Hematopoietic multipotent progenitor cell treated with erythropoietin and hydrocortisone succinate and interleukin-3 and kit ligand, for 4 days (in vitro differentiated cells): ENCODE measurements at regions not wholly inside any gene's neighbourhood (a gene's known extent, or its start where the extent isn't known, plus 50 kb on each side); places are given as distances from the start of the nearest gene placed in this dataset.

Experiments
- DNase-seq: peaks from one replicate; pipeline ENCODE4 v3.0.0-alpha.2; 2015

DNA sequence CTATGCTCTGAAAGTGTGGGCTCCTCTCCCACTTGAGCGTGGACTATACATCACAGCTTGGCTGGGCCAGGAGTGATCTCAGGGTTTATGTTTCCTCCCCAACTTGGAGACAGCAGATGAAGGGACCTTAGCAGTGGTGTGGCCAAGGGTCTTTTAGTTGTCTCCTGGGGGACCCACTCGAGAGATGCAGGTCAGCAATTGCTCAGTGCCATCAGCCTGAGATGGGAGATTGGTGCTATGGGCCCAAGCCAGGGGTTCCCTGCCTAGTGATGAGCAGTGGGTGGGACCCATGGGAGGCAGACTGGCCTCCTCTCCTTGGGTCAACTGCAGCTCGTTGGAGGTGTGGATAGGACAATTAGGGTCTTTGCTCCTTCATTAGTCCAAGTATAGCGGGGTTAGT lies 510.5 kb upstream of the FSHR start:
- no peak for DNase-seq

DNA sequence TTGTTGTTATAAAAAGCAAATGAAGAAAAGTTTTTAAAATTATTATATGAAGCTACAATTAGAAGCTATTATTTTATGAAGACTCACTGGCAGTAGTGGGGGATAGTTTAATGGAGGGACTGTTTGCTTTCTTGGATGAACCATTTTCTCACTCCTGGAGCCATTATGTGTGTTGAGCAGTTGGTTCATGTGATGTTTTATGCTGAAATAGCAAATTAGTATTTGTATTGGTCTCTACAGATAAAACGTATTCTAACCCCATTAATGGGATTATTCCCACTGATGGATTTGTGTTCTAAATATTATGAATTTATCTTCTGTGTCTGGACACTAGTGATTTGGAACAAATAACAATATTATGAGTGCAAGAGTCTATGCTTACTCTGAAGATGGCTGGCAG lies 507.5 kb upstream of the FSHR start:
- DNase-seq, result no peak

DNA sequence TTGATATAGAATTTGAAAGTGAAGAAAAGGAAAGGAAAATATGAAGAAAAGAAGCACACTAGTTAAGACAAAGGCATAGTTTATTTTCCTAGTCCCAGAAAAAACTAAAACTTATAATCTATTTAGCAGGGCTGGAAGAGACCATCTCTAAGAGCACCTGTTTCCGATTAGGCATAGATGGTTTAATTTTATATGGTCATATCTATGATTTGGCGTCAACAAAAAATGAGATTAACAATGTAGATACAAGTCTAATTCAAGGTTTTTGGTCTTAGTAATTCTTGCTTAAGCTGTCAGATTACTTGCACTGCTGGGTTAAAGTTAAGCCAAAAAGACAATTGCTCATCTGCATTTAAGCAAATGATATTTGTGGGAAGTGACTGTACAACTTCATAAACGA lies 502.5 kb upstream of the FSHR start:
- DNase-seq, result no peak

DNA sequence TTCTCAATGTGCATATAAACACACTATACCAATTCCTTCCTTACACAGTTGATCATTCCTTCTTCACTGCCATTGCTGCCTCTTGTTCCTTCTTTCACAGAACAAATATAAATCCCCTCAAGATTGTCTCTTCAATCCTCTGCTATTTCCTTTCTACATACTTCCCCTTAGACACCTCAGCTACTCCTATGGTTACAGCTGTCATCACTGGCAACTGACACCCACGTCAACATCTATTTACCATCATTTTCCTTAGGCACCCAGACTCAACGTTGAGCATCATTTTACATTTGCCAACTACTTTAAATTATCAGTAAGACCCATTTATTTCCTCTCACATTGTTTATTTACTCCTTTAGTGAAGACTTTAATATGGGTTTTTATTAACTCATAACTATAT lies 488.8 kb upstream of the FSHR start:
- no peak for DNase-seq

DNA sequence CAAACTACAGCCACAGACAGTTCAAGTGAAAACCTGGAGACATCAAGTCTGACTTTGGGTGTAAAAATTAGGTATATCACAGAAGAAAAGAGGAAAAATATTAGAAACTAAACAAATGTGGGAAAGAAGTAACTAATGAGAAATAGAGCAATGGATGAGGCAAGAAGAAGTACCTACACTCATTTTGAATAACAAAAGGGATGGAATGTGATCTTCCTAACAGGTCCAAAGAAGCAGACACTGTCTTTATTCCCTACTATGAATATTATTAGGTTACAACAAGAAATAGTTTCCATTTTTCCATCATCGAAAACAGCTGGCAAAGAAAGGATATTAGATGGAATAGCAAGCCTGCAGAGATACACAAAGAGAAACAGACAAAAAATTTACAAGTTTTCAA lies 486.3 kb upstream of the FSHR start:
- DNase-seq, result no peak

DNA sequence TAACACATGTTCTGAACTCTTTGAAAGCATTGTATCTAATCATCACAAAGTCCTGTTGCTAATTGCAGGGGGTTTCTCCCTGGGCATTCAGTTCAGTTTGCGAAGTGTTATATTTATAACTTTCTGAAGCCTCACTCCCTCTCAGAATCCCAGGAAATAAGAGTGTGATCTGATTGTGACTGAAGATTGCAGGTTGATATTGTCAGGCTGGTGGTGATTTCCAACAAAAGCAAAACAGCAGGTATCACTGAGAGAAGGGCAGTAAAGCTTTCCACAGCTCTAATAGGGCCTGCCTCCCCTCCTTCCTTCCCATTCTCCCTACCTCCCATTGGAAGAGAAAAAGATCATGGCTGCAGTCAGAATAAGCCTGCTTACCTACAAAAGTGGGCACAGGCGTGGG lies 466.7 kb upstream of the FSHR start:
- no peak for DNase-seq

DNA sequence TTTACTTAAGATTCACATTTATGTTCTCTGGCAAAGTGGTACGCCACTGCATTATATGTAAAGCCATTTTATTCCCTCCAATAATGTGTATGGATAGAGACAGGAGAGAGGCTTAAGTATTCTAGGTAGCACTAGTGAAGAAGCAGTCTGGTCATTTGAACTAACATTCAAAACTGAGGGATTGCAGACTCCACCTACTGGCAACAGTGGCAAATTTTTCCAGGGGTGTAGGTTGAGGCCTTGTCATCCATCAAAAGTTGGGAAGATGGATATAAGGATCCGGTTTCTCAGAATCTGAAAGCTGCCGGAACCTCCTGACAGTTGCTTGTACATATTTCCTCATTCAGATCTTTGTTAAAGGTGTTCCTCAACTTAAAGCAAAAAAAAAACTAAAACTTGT lies 465.5 kb upstream of the FSHR start:
- DNase-seq, result no peak

DNA sequence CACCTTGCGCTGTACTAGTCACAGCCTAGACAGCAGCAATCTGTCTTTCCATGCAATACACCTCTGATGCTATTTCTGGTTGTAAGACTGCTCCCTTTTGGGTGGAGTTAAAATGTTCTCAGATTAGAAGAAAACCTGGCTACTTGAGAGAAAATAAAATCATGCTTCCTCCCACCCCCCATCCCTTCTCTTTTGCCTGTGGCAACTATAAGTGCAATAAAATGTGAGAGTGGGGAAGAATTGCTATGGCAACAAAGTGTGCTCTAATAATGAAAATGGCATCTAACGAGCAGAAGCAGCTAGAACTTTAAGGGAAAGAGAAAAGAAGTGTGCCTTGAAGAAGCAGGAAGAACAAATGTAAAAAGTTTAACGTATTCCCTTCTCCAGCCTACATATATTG lies 464.2 kb upstream of the FSHR start:
- no peak for DNase-seq

DNA sequence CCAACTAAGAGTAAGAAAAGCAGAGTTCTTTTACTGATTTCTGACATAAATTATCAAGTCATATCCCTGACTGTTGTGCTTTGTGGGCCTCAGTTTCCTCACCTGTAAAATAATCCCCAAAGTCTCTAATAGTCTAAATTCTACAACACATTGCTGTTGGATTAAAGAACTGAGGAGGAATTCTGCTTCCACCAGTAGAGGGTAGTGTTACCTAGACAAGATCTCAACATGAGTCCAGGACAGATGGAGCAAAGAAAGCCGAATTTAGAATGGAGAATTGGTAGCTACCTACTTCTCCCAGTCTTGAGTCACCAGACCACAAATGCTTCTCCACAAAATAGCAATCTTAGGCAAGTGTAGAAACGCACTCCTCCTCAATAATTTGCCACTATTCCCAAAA lies 462.5 kb upstream of the FSHR start:
- DNase-seq, result peak; percentile 64

DNA sequence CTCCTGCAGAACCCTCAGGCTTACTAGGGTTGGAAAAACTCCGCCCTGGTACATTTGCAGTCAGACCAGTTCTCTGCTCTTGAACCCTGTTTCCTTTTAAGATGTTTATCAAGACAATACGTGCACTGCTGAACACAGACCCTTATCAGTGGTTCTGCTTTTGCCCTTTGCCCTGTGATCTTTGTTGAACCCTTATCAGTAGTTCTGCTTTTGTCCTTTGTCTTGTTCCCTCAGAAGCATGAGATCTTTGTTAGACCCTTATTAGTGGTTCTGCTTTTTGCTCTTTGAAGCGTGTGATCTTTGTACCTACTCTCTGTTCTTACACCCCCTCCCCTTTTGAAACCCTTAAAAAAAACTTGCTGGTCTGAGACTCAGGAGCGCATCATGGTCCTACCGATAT lies 457.5 kb upstream of the FSHR start:
- DNase-seq, result peak; percentile 15

DNA sequence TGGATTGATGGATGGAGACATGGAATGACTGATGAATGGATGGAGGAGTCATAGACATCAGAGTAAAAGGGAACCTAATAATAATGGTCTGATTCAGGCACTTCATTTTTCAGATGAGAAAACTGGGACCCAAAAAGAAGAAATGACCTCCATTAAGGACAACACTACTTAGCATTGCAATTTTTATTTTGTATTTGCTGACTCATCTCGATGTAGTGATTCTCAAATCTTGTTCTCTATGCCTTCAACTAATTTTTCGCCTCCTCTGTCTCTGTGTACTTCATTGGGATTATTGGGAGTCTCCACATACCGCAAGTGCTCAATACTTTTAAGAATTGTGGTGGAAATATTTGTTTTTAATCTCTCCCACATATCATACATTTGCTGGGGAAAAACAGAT lies 446.2 kb upstream of the FSHR start:
- no peak for DNase-seq

DNA sequence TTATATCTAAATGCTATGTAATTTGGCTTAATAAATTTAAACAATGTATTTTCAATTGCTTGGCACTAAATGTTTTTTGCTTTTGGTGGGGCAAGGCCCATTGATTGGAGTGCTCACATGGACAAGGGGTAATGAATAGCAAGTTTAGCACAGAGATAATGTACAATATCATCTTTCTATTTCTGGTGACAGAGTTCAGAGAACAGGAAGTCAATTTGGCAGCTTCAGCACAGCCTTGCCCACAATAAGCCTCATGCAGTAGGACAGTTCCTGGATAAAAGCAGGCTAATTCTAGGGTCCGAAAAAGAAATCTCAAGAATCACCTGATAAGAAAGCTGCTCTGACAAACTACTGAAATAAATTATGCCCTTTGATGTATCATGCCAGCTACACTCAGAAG lies 443.9 kb upstream of the FSHR start:
- DNase-seq, result peak; percentile 4

DNA sequence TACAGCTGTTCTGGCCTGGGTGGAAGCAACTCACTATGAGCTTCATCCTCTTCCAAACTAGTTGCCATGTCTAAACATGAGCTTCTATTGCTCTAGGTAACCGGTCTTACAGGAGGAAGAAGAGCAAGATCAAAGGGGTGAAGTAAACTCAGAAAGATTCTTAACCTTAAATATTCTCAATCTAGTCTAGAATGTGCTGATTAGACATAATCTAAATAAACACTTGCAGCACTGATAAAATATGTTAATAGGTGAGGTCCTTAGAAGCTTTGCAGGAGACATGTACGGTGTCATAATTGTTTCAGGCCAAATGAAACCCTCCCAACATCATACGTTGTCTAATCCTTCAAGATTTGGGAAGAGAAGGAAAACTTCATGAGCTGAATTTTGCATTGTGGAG lies 431.6 kb upstream of the FSHR start:
- no peak for DNase-seq

DNA sequence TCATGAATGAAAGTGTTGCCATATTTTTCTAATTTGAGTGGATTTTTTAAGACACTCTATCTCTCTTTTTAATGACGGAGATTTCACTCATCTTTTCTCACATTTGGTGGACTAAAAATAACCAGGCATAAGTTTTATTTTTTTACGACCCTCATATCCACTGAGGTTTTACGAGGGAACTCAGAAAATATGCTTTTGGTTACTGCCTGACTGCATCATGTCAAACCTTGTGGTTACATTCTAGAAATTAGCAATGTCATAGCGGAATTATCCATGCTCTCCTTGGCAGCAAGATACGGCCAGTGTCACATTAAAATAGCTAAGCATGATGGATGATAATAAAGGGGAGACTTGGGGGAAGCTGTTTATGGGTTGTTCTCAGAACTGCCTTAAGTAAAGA lies 428.6 kb upstream of the FSHR start:
- peak; percentile 31 for DNase-seq

DNA sequence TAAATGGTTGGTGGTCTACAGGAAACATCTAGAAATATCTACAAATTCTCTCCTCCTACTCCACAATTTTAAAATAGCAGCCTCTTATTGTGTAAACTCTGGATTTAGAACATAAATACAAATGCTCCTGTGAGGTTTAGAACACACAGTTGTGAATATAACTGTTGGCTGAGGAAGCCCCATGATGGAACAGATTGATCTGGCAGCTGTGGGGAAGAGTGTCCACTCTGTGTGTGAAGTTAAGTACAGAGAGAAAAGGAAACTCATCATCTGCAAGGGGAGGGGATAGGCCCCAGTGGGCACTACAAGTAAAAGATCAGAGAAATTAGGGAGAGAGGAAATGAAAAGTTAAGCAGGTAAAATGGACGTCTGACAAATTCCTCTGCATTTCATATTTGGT lies 422.7 kb upstream of the FSHR start:
- no peak for DNase-seq

DNA sequence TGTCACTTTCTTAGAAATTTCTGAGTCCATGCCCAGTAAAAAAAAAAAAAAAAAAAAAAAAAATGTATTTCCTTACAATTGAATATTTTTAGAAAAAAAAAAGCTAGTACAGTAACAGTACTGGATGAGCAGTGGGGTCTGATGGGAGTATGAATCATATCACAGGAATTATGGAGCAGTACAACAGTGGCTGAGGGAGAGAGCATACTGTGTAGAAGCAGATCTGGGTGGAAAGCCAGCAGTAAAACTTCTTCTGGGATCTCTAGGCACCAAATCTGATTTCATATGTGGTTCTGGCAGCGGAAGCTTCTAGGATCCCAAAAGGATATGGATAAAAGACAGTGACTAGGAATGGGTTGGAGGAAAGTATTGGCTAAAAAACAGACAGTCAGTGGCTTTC lies 414.9 kb upstream of the FSHR start:
- DNase-seq, result no peak

DNA sequence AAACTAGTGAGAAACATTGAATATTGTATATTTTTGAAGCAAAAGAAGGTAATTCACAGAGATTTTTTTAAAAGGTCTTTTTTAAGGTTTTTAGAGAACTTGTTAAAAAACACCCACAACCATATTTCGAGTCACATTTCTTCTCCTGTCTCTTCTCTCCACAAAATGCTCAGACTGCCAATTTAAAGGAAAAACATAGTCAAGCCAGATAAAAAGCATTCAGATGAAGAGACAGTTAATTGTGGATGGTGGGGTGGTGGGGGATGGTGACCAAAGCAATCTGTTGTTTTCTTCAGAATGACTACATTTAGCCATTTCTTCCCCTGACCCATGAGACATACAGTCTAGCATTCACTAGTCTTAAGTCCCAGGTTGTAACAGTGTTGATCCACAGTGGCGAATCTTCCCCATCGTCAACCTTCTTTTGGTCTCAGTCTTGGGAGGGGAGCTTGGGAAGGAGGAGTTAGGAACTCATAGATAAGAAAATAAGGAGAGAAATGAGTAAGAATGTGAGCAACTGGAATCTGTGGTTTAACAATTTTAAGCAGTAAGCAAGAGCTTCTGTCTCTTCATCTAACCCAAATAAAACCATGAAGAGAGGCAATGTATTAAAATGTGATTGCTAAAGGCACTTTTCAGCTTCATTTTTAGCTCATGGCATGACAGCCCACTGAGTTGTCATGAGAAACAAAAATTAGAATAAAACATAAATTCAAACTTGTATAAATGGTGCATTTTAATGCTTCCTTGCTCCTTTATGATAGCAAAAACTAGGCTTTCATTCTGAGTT lies 413.7 kb upstream of the FSHR start:
- no peak for DNase-seq

DNA sequence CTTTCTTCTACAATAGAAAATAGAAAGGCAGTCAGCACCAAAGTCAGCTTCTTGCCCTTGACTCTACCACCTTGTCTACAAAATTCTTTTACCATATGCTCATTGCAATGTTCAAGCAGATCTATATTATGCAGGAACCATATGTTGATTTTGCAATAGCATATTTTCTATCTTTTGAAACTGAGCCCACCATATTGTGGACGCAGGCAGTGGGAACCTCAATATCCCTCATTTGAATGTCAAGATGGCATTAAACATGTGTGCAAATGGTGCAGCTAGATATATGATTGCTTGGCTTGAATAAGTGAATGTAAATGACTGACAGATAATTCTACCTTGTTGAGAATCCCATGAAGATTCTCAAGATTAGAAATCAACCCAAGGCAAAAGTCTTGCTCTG lies 412.7 kb upstream of the FSHR start:
- no peak for DNase-seq

DNA sequence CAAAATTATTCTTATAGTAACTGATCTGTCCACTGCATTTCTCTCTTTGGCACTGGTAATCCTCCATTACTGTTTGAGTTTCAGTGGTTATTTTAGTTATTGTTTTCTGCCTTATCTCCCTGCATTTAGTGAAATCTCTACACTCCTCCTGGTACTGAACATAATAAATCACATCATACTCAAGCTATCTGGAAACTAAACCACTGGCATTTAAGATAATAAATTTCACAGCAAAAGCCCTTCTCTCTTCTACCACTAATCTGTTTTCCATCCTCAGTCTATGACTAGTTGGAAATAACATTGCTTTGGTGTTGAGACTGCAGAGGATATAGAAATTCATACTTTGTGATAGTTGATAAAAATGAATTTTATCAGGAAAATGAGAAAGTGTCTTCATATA lies 399.3 kb upstream of the FSHR start:
- no peak for DNase-seq

DNA sequence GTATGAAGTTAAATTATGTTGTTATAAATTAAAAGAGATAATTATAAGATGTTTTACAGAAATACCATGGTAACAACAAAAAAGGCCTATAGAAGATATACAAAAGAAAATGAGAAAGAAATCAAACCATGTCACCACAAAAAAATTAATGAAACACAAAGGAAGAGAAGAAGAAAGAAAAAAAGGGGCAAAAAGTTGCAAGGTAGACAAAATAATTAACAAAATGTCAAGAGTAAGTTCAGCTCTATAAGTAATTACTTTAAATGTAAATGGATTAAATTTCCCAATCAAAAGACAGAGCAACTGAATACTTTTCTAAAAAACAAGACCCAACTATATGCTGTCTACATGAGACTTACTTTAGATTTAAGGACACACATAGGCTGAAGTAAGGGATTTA lies 378.4 kb upstream of the FSHR start:
- no peak for DNase-seq

DNA sequence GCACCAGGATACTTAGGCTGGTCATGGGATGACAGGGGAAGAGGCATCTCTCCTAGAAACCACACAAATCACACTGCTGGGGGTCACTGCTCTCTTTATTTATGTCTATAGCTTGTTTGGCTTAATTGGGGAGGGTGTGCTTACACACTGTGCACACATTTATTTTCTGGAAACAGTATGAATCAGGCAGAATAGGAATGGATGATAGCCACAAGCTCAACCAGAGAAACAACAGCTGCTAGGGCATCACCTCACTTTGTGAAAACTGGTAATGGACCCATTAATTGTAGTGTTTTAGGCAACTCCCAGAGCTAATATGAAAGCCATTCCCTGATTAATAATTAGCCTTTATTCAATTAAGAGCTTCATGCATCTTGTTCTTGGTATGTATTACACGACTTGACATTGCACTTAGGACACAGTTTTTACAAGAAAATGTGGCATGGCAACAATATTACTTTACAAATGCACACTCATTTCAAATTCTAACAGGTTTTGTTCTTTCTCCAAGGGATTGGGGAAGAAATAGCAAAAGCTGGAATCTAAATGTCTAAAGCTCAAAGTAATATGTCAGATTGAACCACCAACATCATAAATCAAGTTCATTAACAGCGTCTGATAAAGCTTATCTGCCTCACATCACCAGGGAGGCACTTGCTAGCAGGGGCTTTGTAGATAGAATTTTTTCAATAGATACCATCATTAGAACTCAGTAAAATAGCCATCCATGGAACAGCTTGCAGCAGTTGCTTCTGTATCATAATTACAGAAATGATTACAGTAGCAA lies 361.9 kb upstream of the FSHR start:
- no peak for DNase-seq

DNA sequence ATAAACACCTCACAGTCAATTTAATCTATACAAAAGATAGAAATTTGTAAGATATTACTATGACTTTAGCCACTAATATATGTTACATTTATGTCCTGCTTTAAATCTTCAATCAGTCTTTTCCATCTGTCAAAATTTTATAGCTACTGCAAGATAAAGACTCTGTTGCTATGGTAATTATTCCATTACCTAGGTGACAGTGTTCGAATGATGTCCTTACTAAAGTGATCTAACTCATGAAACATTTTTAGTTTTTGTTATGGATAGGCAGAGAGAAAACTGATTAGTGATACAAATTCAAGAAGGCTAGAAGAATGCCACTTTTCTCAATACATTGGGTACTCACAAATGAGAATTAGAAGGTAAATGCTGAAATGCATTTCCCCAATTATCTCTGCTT lies 359.9 kb upstream of the FSHR start:
- no peak for DNase-seq

DNA sequence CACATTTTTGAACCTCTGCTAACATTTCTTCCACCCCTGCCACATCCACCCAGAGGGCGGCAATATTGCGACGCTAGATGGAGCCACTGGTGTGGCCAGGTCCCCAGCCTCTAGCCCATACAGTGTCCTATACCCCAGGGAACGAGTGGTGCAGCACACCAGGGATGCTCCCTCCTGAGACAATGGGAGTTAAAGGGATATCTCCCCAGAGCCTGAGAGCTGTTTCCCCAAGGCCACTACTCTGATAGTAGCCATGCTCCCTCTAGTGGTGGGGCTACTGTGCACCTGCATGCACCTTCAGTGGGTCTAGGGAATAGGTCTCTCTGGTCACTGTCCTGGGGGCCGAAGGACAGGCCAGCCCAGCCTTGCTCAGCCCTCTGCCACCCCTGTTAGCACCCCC lies 336.4 kb upstream of the FSHR start:
- DNase-seq, result peak; percentile 58

DNA sequence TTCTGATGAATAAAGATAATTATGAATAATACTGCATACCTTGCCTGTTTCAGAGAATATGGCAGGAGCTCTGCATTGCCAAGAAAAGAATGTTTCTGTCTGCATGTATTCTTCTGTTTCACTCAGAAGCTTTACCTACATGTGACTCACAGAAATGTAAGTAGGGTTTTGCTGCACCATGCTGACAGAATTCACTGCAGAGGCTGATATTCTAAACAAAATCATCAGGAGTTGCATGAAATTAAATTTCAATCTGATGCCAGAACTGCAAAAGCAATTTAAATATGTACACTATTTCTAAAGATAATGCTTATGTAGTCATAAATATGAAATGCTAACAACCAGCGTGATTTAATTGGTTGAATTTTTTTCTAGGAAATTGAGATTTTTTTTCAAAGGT lies 332.8 kb upstream of the FSHR start:
- DNase-seq, result no peak

DNA sequence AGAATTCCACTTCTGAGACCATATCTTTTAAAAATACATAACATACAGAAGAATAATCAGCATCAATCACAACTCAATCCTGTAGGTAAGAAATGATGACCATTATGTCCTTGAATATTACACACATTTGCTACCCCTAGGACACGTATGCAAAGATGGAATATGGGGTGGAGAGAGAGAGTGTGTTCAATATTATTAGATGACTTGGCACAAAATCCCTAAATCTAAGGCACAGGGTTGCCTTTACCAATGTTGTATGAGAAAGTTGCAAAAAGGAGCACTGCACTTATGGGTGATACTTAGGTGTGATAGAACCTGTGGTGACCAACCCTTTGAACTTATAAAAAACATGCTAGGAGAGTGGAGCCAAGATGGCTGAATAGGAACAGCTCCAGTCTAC lies 326.2 kb upstream of the FSHR start:
- no peak for DNase-seq
